Putamen (tissue), 1 donor: ENCODE measurements at regions not wholly inside any gene's neighbourhood (a gene's known extent, or its start where the extent isn't known, plus 50 kb on each side); places are given as distances from the start of the nearest gene placed in this dataset.
"Not testable (repeated sequence)": the region's sequence is repeated elsewhere in the genome, so short reads cannot be mapped to it uniquely, and the experiment has no call there.

Source experiments
- DNase-seq: peaks from one replicate; pipeline ENCODE4 v3.0.0-alpha.2; 2016; ENCODE audit warnings: low spot score

GRCh38 chr6:15953152-15953880 lies 175.6 kb upstream of the MYLIP start:
- DNase-seq = no peak

- DNase-seq = no peak
These were observed 176.4 kb upstream of the MYLIP start for GRCh38 chr6:15952231-15953151.

GRCh38 chr6:15950962-15951569 lies 177.8 kb upstream of the MYLIP start:
- DNase-seq = no peak

- DNase-seq = no peak
These were observed 178.9 kb upstream of the MYLIP start for GRCh38 chr6:15949982-15950381.

GRCh38 chr6:15948930-15949900 lies 179.7 kb upstream of the MYLIP start:
- DNase-seq = no peak

- no peak for DNase-seq
These were observed 181.0 kb upstream of the MYLIP start for GRCh38 chr6:15947923-15948322.

- no peak for DNase-seq
These were observed 181.4 kb upstream of the MYLIP start for GRCh38 chr6:15947436-15947835.

- no peak for DNase-seq
These were observed 182.0 kb upstream of the MYLIP start for GRCh38 chr6:15946701-15947385.

- no peak for DNase-seq
These were observed 183.2 kb upstream of the MYLIP start for GRCh38 chr6:15945593-15946159.

- DNase-seq = no peak
These were observed 185.5 kb upstream of the MYLIP start for GRCh38 chr6:15943423-15943822.

GRCh38 chr6:15941168-15941567 lies 187.7 kb upstream of the MYLIP start:
- no peak for DNase-seq

- no peak for DNase-seq
These were observed 190.8 kb upstream of the MYLIP start for GRCh38 chr6:15938107-15938506.

- no peak for DNase-seq
These were observed 191.3 kb upstream of the MYLIP start for GRCh38 chr6:15937602-15938001.

- no peak for DNase-seq
These were observed 192.4 kb upstream of the MYLIP start for GRCh38 chr6:15936503-15936902.

- DNase-seq = no peak
These were observed 193.2 kb upstream of the MYLIP start for GRCh38 chr6:15935661-15936060.

GRCh38 chr6:15931697-15932096 lies 197.2 kb upstream of the MYLIP start:
- DNase-seq = not testable (repeated sequence)

- DNase-seq = no peak
These were observed 198.7 kb upstream of the MYLIP start for GRCh38 chr6:15930207-15930606.

GRCh38 chr6:15929685-15930084 lies 199.2 kb upstream of the MYLIP start:
- DNase-seq = no peak

GRCh38 chr6:15927531-15928225 lies 201.2 kb upstream of the MYLIP start:
- DNase-seq = no peak

GRCh38 chr6:15926256-15926655 lies 202.6 kb upstream of the MYLIP start:
- DNase-seq = no peak
